ENCODE measurements at regions not wholly inside any gene's neighbourhood (a gene's known extent, or its start where the extent isn't known, plus 50 kb on each side); places are given as distances from the start of the nearest gene placed in this dataset.

DNA sequence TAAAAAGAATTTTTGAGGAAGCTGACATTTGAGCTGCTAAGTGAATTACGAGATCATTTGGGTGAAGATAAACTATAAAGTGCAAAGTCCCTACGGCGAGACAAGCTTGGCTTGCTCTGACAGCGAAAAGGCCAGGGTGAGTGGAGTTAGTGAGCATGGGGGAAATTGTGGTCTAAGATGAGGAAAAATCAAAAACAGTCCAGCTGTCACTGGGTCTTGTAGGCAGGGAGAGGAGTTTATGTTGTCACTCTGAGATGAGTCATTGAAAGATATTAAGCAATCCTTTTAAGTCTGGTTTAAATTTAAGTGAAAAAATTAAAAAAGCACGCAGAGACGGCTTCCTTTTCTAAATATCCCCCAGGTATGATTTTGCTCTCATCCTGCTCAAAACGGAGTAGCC is 601.9 kb downstream of the MRPL39 start:
- TF ChIP-seq EP300 (IDR thresholded peaks at IDR 0.05; ENCODE audit: low read depth) (no peak), POLR2AphosphoS5 (IDR thresholded peaks at IDR 0.05) (no peak), POLR2A (IDR thresholded peaks at IDR 0.05) (no peak)
- TF ChIP-seq, protein P1, sequence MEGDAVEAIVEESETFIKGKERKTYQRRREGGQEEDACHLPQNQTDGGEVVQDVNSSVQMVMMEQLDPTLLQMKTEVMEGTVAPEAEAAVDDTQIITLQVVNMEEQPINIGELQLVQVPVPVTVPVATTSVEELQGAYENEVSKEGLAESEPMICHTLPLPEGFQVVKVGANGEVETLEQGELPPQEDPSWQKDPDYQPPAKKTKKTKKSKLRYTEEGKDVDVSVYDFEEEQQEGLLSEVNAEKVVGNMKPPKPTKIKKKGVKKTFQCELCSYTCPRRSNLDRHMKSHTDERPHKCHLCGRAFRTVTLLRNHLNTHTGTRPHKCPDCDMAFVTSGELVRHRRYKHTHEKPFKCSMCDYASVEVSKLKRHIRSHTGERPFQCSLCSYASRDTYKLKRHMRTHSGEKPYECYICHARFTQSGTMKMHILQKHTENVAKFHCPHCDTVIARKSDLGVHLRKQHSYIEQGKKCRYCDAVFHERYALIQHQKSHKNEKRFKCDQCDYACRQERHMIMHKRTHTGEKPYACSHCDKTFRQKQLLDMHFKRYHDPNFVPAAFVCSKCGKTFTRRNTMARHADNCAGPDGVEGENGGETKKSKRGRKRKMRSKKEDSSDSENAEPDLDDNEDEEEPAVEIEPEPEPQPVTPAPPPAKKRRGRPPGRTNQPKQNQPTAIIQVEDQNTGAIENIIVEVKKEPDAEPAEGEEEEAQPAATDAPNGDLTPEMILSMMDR (IDR thresholded peaks at IDR 0.05) = no peak
- Histone ChIP-seq H3K9me3 (no peaks in the 10 kb centered on the region), H3K36me3 (no peaks in the 10 kb centered on the region), H3K27me3 (no peaks in the 10 kb centered on the region), H3K27ac (no peak overlapping the region), H3K4me1 (no peaks in the 10 kb centered on the region), H3K4me3 (no peak overlapping the region)
- WGBS, 2 donors (ENCODE audit: low coverage in 1 of 2) = 74 to 80% methylated on average over 7 of the region's 7 CpGs
- intact Hi-C loops (cut with DNase I; ENCODE audit: low total_unique reads) = no loop called here
- in situ Hi-C loops (cut with MboI; ENCODE audit: low pct_ligation_motif_present in 1 of 4, low pct_unique_long_range_greater_than_20kb in 1 of 4, low sequenced_read_pairs in 3 of 4) = no loop called here
- no peak for DNase-seq

GRCh38 chr21:25002676-25003075 is 604.6 kb downstream of the MRPL39 start:
- no peaks in the 10 kb centered on the region for H3K27me3 ChIP-seq
- H3K4me1 ChIP-seq = no peaks in the 10 kb centered on the region
- H3K27ac ChIP-seq = no peak overlapping the region
- 26 to 56% methylated on average over 2 of the region's 2 CpGs for WGBS, 2 donors (ENCODE audit: low coverage in 1 of 2)
- no peak for DNase-seq
- H3K9me3 ChIP-seq = no peaks in the 10 kb centered on the region
- in situ Hi-C loops (cut with MboI; ENCODE audit: low pct_ligation_motif_present in 1 of 4, low pct_unique_long_range_greater_than_20kb in 1 of 4, low sequenced_read_pairs in 3 of 4) = no loop called here
- H3K36me3 ChIP-seq = no peaks in the 10 kb centered on the region
- TF ChIP-seq POLR2AphosphoS5 (IDR thresholded peaks at IDR 0.05) (no peak), POLR2A (IDR thresholded peaks at IDR 0.05) (no peak), EP300 (IDR thresholded peaks at IDR 0.05; ENCODE audit: low read depth) (no peak)
- TF ChIP-seq, protein P1 (IDR thresholded peaks at IDR 0.05) = no peak
- intact Hi-C loops (cut with DNase I; ENCODE audit: low total_unique reads) = no loop called here
- H3K4me3 ChIP-seq = no peak overlapping the region

- H3K4me1 ChIP-seq = no peaks in the 10 kb centered on the region
- TF ChIP-seq, protein P1 (IDR thresholded peaks at IDR 0.05) = no peak
- no peak for TF ChIP-seq POLR2A (IDR thresholded peaks at IDR 0.05)
- TF ChIP-seq EP300 (IDR thresholded peaks at IDR 0.05; ENCODE audit: low read depth) = no peak
- no peak for TF ChIP-seq POLR2AphosphoS5 (IDR thresholded peaks at IDR 0.05)
- intact Hi-C loops (cut with DNase I; ENCODE audit: low total_unique reads) = no loop called here
- H3K27me3 ChIP-seq = no peaks in the 10 kb centered on the region
- no peaks in the 10 kb centered on the region for H3K36me3 ChIP-seq
- no peak overlapping the region for H3K27ac ChIP-seq
- 19 to 20% methylated on average over 3 of the region's 3 CpGs for WGBS, 2 donors (ENCODE audit: low coverage in 1 of 2)
- in situ Hi-C loops (cut with MboI; ENCODE audit: low pct_ligation_motif_present in 1 of 4, low pct_unique_long_range_greater_than_20kb in 1 of 4, low sequenced_read_pairs in 3 of 4) = no loop called here
- DNase-seq = no peak
- no peak overlapping the region for H3K4me3 ChIP-seq
- H3K9me3 ChIP-seq = no peaks in the 10 kb centered on the region
Measured at GRCh38 chr21:24995216-24995615, 612.1 kb downstream of the MRPL39 start.

GRCh38 chr21:24994717-24995116 is 612.6 kb downstream of the MRPL39 start:
- TF ChIP-seq POLR2AphosphoS5 (IDR thresholded peaks at IDR 0.05) = no peak
- TF ChIP-seq EP300 (IDR thresholded peaks at IDR 0.05; ENCODE audit: low read depth) = no peak
- TF ChIP-seq, protein P1 (IDR thresholded peaks at IDR 0.05) = no peak
- no peak for TF ChIP-seq POLR2A (IDR thresholded peaks at IDR 0.05)
- in situ Hi-C loops (cut with MboI; ENCODE audit: low pct_ligation_motif_present in 1 of 4, low pct_unique_long_range_greater_than_20kb in 1 of 4, low sequenced_read_pairs in 3 of 4) = no loop called here
- Histone ChIP-seq H3K36me3 (no peaks in the 10 kb centered on the region), H3K27ac (no peak overlapping the region), H3K9me3 (no peaks in the 10 kb centered on the region), H3K4me1 (no peaks in the 10 kb centered on the region), H3K27me3 (no peaks in the 10 kb centered on the region), H3K4me3 (no peak overlapping the region)
- WGBS, 2 donors (ENCODE audit: low coverage in 1 of 2) = 81 to 84% methylated on average over 2 to 4 of the region's 4 CpGs
- DNase-seq = no peak
- intact Hi-C loops (cut with DNase I; ENCODE audit: low total_unique reads) = no loop called here

All from transverse colon (tissue), 4 donors.